ENCODE measurements at regions not wholly inside any gene's neighbourhood (a gene's known extent, or its start where the extent isn't known, plus 50 kb on each side); places are given as distances from the start of the nearest gene placed in this dataset.

DNA sequence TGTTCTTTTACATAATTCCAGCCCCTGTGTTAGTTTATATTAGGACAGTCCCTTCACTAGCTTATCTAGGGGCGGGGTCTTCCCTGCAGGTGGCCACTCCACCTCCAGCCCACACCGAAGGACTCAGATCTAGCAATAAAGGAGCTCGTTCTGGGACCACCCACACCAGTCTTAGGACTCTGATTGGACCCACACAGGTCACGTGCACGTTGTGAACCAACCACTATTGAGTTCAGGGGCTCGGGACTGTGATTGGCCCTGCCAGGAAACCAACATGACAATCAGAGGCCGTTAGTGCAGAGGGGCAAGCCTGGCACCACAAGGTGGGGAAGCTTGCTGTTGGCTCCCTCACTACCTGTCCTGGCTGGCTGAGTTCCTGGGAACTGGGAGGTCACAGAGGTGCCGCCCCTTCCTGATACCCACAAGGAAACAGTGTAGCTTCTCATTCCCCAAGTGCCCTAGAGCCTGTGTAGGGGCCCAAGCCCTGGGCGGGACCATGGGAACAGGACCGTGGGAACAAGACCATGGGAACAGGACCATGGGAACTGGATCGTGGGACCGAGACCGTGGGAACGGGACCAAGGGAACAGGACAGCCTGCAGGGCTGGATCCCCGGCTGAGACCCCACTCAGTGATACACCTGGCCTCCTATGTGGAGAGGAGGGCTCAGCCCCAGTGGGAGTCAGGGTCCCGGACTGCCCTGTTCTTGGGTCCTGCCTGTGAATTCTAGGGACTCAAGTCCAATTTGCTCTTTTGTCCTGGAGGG, 297.8 kb downstream of the ADGRD1 start (continued):
- TF ChIP-seq CHD2 (IDR thresholded peaks at IDR 0.05; ENCODE audit: low read depth, low read length) (no peak), PHF21A (IDR thresholded peaks at IDR 0.05; ENCODE audit: borderline replicate concordance, low read depth) (no peak), MTA3 (IDR thresholded peaks at IDR 0.05; ENCODE audit: borderline replicate concordance) (no peak), PPARD (CRISPR knock-in tag; IDR thresholded peaks at IDR 0.05) (no peak), STAT5A (IDR thresholded peaks at IDR 0.05; ENCODE audit: borderline replicate concordance, low read length) (no peak), BRCA1 (IDR thresholded peaks at IDR 0.05) (no peak), BRCA1 (CRISPR knock-in tag; IDR thresholded peaks at IDR 0.05) (no peak), LCOR (CRISPR knock-in tag; IDR thresholded peaks at IDR 0.05) (no peak), MCM5 (IDR thresholded peaks at IDR 0.05; ENCODE audit: low read depth) (no peak), BHLHE40 (IDR thresholded peaks at IDR 0.05; ENCODE audit: low read length) (no peak), HMGN3 (IDR thresholded peaks at IDR 0.05; ENCODE audit: borderline replicate concordance, extremely low read depth, insufficient read length, low read depth, low read length) (no peak), NR4A1 (CRISPR knock-in tag; IDR thresholded peaks at IDR 0.05) (no peak), NR4A1 (tag; IDR thresholded peaks at IDR 0.05) (no peak), BRF1 (IDR thresholded peaks at IDR 0.05; ENCODE audit: borderline replicate concordance, extremely low read depth, insufficient read length) (no peak), GABPA (tag; conservative IDR thresholded peaks at IDR 0.05; ENCODE audit: low read depth) (no peak), ZNF79 (CRISPR knock-in tag; IDR thresholded peaks at IDR 0.05; ENCODE audit: low read depth) (no peak), TOE1 (IDR thresholded peaks at IDR 0.05; ENCODE audit: borderline replicate concordance) (peak; percentile 34; the same call in 1 of the 2 replicates), TOE1 (CRISPR knock-in tag; IDR thresholded peaks at IDR 0.05; ENCODE audit: borderline replicate concordance, low read depth) (no peak), ZBTB1 (CRISPR knock-in tag; IDR thresholded peaks at IDR 0.05; ENCODE audit: borderline replicate concordance, low read depth) (no peak)
- TF ChIP-seq, protein P1, sequence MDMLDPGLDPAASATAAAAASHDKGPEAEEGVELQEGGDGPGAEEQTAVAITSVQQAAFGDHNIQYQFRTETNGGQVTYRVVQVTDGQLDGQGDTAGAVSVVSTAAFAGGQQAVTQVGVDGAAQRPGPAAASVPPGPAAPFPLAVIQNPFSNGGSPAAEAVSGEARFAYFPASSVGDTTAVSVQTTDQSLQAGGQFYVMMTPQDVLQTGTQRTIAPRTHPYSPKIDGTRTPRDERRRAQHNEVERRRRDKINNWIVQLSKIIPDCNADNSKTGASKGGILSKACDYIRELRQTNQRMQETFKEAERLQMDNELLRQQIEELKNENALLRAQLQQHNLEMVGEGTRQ (CRISPR knock-in tag; IDR thresholded peaks at IDR 0.05) = peak; percentile 86
